Mesothelial cell of epicardium (in vitro differentiated cells): ENCODE measurements at regions not wholly inside any gene's neighbourhood (a gene's known extent, or its start where the extent isn't known, plus 50 kb on each side); places are given as distances from the start of the nearest gene placed in this dataset.

ENCODE experiments used
- DNase-seq, 2 experiments: peaks; one replicate each; pipeline ENCODE4 v3.0.0; 2021; ENCODE audit warnings: low spot score in 2 of 2; ENCODE audit not compliant: unreplicated experiment in 2 of 2
- H3K27ac Mint-ChIP-seq: 2 replicates; pipeline ENCODE4 v1.8.0; 2021; ENCODE audit warnings: mixed read lengths
- H3K27me3 Mint-ChIP-seq: 2 replicates; pipeline ENCODE4 v1.8.0; 2021; ENCODE audit warnings: low read depth, mixed read lengths
- H3K36me3 Mint-ChIP-seq: 2 replicates; pipeline ENCODE4 v1.8.0; 2021; ENCODE audit warnings: mixed read lengths
- H3K4me1 Mint-ChIP-seq: 2 replicates; pipeline ENCODE4 v1.8.0; 2021; ENCODE audit warnings: mixed read lengths
- H3K4me3 Mint-ChIP-seq: 2 replicates; pipeline ENCODE4 v1.8.0; 2021; ENCODE audit warnings: mild to moderate bottlenecking, moderate library complexity, mixed read lengths
- H3K9me3 Mint-ChIP-seq: 2 replicates; pipeline ENCODE4 v1.8.0; 2021; ENCODE audit warnings: mixed read lengths
- CTCF ChIP-seq: fragments of 200-600 bp; sonication (generic); IDR thresholded peaks from one replicate; pipeline ENCODE4 v1.5.0; 2021; ENCODE audit warnings: antibody characterized with exemption; ENCODE audit not compliant: unreplicated experiment

- DNase-seq: no peak
- Mint-ChIP-seq H3K27me3 (no peaks in the 10 kb centered on the region), H3K4me3 (peak overlapping the region; percentile 9), H3K27ac (peak overlapping the region; percentile 95), H3K36me3 (no peaks in the 10 kb centered on the region), H3K9me3 (peaks cover 4% of the 10 kb centered on the region), H3K4me1 (peaks cover 23% of the 10 kb centered on the region)
- no peak for TF ChIP-seq CTCF
These were observed 131.3 kb downstream of the CEBPB start for GRCh38 chr20:50321797-50322480.

GRCh38 chr20:50322703-50323131 is 132.1 kb downstream of the CEBPB start:
- TF ChIP-seq CTCF: no peak
- Mint-ChIP-seq H3K27me3 (no peaks in the 10 kb centered on the region), H3K4me3 (no peak overlapping the region), H3K4me1 (peaks cover 23% of the 10 kb centered on the region), H3K36me3 (no peaks in the 10 kb centered on the region), H3K27ac (peak overlapping the region; percentile 65), H3K9me3 (peaks cover 4% of the 10 kb centered on the region)
- DNase-seq: no peak

GRCh38 chr20:50323209-50323608 is 132.6 kb downstream of the CEBPB start:
- Mint-ChIP-seq H3K4me3 (no peak overlapping the region), H3K9me3 (peaks cover 4% of the 10 kb centered on the region), H3K4me1 (peaks cover 26% of the 10 kb centered on the region), H3K27me3 (no peaks in the 10 kb centered on the region), H3K36me3 (no peaks in the 10 kb centered on the region), H3K27ac (no peak overlapping the region)
- no peak for DNase-seq
- TF ChIP-seq CTCF: no peak

- Mint-ChIP-seq H3K9me3 (peaks cover 4% of the 10 kb centered on the region), H3K27ac (no peak overlapping the region), H3K36me3 (no peaks in the 10 kb centered on the region), H3K4me3 (no peak overlapping the region), H3K27me3 (no peaks in the 10 kb centered on the region), H3K4me1 (peaks cover 26% of the 10 kb centered on the region)
- no peak for DNase-seq
- no peak for TF ChIP-seq CTCF
These were observed 133.4 kb downstream of the CEBPB start for GRCh38 chr20:50323777-50324775.

GRCh38 chr20:50325215-50325614 is 134.6 kb downstream of the CEBPB start:
- Mint-ChIP-seq H3K4me3 (no peak overlapping the region), H3K27ac (no peak overlapping the region), H3K36me3 (no peaks in the 10 kb centered on the region), H3K9me3 (peaks cover 4% of the 10 kb centered on the region), H3K27me3 (no peaks in the 10 kb centered on the region), H3K4me1 (peaks cover 37% of the 10 kb centered on the region)
- no peak for DNase-seq
- TF ChIP-seq CTCF: no peak
